HL-60 (cell line): ENCODE measurements at regions not wholly inside any gene's neighbourhood (a gene's known extent, or its start where the extent isn't known, plus 50 kb on each side); places are given as distances from the start of the nearest gene placed in this dataset.

Experiments
- GABPA ChIP-seq: IDR thresholded peaks from 2 replicates; pipeline ENCODE4 v1.6.1; 2012; ENCODE audit warnings: low read depth
- POLR2AphosphoS5 ChIP-seq: IDR thresholded peaks from 2 replicates; pipeline ENCODE4 v1.6.1; 2012; ENCODE audit warnings: low read depth
- TF ChIP-seq, protein P1 (sequence below): IDR thresholded peaks from one replicate; pipeline ENCODE4 v1.5.1; 2011; ENCODE audit warnings: low read length, control low read depth, inconsistent platforms; ENCODE audit not compliant: insufficient read depth
- TF ChIP-seq, protein P2 (sequence below): IDR thresholded peaks from 2 replicates; pipeline ENCODE4 v1.6.1; 2012; ENCODE audit warnings: low read depth; ENCODE audit not compliant: insufficient replicate concordance

- TF ChIP-seq GABPA (no peak), POLR2AphosphoS5 (no peak)
- TF ChIP-seq, protein P1, sequence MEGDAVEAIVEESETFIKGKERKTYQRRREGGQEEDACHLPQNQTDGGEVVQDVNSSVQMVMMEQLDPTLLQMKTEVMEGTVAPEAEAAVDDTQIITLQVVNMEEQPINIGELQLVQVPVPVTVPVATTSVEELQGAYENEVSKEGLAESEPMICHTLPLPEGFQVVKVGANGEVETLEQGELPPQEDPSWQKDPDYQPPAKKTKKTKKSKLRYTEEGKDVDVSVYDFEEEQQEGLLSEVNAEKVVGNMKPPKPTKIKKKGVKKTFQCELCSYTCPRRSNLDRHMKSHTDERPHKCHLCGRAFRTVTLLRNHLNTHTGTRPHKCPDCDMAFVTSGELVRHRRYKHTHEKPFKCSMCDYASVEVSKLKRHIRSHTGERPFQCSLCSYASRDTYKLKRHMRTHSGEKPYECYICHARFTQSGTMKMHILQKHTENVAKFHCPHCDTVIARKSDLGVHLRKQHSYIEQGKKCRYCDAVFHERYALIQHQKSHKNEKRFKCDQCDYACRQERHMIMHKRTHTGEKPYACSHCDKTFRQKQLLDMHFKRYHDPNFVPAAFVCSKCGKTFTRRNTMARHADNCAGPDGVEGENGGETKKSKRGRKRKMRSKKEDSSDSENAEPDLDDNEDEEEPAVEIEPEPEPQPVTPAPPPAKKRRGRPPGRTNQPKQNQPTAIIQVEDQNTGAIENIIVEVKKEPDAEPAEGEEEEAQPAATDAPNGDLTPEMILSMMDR: no peak
- TF ChIP-seq, protein P2, sequence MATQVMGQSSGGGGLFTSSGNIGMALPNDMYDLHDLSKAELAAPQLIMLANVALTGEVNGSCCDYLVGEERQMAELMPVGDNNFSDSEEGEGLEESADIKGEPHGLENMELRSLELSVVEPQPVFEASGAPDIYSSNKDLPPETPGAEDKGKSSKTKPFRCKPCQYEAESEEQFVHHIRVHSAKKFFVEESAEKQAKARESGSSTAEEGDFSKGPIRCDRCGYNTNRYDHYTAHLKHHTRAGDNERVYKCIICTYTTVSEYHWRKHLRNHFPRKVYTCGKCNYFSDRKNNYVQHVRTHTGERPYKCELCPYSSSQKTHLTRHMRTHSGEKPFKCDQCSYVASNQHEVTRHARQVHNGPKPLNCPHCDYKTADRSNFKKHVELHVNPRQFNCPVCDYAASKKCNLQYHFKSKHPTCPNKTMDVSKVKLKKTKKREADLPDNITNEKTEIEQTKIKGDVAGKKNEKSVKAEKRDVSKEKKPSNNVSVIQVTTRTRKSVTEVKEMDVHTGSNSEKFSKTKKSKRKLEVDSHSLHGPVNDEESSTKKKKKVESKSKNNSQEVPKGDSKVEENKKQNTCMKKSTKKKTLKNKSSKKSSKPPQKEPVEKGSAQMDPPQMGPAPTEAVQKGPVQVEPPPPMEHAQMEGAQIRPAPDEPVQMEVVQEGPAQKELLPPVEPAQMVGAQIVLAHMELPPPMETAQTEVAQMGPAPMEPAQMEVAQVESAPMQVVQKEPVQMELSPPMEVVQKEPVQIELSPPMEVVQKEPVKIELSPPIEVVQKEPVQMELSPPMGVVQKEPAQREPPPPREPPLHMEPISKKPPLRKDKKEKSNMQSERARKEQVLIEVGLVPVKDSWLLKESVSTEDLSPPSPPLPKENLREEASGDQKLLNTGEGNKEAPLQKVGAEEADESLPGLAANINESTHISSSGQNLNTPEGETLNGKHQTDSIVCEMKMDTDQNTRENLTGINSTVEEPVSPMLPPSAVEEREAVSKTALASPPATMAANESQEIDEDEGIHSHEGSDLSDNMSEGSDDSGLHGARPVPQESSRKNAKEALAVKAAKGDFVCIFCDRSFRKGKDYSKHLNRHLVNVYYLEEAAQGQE: no peak
Measured at GRCh38 chr6:163923658-163924411, 509.3 kb downstream of the QKI start.
